Cortex of kidney (tissue), 1 donor: ENCODE measurements at regions not wholly inside any gene's neighbourhood (a gene's known extent, or its start where the extent isn't known, plus 50 kb on each side); places are given as distances from the start of the nearest gene placed in this dataset.

Source experiments
- DNase-seq: peaks from one replicate; lab custom pipeline; 2025; lab: John Stamatoyannopoulos, UW

DNA sequence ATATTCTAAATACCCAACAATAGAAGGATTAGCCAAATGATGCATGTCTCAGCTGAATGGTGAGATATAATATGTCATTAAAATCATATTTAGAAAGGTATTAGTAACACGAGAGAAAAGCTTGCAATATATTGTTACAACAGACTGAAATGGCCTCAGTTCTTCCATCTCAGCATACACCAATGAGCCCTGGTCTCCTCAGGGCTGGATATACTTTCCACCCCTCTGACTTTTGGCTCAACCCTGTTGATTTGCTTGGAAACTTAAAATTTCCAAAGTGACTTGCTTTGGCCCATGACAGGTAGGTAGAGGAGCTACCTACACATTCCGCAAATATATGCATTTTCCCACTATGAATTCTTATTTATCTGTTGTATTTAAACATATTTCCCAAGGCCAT is 908.1 kb upstream of the TMEM132C start:
- DNase-seq = no peak

DNA sequence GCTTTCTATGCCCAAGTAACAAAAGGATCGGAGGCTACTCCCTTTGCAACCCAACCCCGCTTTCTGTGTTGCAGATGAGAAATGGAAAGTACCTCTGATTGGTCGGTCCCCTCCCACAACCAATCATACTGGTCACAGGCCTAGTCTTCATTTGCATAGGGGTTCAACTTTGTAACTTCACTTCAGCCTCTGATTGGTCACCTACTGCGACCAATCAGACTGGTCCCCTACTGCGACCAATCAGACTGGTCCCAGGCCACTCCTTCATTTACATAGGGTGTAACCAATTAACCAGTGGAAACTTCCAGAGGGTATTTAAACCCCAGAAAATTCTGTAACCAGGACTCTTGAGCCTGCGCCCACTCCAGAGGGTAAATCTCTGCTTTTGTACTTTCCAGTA is 906.4 kb upstream of the TMEM132C start:
- DNase-seq = no peak

DNA sequence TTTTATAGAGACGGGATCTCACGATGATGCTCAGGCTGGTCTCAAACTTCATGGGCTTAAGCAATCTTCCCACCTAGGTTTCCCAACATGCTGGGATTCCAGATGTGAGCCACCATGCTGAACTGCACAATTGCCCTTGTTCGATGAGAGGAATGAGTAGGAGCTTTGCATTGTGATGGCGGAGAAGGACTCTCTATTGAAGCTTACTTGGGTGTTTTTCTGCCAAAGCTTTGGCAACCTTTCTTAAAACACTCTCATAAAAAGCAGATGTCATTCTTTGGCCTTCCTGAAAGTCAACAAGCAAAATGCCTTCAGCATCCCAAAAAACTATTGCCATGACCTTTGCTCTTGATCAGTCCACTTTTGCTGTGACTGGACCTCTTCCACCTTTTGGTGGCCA is 904.8 kb upstream of the TMEM132C start:
- DNase-seq = no peak

DNA sequence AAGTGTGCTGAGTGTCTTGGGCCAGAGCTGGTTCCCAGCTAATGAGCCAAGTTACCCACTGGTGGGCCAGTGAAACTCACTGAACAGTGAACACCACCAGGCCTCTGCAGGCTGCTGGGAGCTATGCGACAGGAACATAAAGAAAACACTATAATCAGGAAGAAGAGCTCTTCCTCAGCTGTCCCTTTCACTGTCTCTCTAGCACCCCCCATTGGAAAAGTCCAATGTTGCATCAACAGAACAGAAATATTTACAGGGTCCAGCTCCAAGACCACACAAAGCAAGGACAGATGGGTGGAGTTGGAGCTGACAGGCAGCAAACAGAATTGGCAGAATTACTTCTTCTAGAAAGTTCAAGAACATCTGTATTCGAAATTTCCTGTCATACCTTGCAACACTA is 903.6 kb upstream of the TMEM132C start:
- no peak for DNase-seq

DNA sequence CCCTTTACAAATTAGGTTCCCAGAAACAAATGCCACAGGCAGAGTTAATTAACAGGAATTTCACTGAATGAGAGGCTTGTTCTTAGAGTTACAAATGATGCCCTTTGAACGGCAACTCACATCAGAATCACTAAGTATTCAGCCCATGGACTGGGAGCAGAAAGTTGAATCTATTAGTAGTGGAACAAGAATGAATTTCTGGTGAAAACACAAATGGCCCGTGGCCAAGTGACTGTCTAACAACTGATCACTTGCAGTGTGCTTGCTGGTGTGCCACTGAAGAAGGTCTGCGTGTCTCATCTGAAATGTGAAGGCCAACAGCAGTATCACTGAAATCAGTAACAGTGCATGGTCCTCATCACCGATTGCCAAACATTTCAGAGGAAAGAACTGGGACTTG is 893.4 kb upstream of the TMEM132C start:
- DNase-seq = no peak

DNA sequence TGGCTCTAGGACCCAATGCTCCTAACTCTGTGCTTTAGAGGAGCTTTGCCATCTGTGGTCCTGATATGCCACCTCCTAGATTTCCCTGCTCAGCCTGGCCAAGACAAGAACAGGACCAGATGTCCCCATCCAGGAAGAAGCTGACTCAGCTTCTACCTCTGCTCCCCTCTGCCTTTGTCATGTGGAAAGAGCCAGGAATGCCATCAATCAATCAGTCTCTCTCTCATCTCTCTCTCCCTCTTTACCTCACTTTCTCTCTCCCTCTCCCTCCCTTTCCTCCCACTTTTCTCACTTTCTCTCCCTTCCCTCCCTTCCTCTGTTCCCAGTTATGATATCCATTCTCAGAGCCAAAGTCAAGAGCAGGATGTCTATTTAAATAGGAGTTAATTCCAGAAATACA is 892.5 kb upstream of the TMEM132C start:
- no peak for DNase-seq

DNA sequence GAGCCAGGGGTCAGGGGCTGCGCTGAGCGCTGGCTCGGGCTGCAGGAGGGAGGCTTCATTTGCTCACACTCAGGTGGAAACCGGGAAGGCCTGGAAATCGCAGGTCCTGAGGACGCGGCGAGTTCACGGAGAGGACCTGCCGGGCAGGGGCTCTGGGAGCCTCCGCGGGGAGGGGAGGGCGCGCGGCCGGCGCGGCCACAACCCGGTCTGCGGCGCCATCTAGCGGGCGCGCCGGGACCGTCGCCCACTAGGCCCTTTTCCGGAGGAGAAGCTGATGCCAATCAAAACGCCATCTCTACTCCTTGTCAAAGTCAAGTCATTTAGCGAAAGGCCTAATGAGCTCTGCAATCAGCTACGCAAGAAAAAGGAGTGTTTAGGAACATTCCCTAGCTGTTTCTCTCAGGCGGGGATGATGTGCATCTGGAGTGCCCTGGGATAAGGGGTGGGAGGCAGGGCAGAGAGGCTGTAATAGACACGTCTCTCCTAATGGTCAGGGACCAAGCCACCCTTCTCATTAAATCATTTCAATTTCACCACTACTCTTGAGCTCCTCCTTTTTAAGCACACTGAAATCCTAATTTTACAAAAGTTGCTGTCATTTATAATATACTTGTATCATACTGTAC is 885.8 kb upstream of the TMEM132C start:
- no peak for DNase-seq

DNA sequence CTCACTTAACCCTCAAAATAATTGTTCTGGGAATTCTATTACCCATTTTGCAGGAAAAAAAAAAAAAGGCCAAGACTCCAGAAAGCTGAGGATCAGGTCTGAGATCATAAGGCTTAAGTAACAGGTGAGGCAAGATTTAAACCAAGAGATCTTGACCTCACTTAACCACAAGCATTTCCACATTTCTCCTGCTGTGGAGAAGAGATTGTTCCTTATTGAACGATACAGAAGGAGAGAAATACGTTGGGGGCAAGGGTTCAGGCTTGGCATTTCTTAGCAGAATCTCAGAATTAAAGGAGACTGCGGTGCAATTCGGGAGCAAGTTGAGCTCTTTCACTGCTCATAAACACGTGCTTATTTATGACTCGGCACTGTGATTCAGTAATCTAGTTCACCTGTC is 885.3 kb upstream of the TMEM132C start:
- DNase-seq = no peak

DNA sequence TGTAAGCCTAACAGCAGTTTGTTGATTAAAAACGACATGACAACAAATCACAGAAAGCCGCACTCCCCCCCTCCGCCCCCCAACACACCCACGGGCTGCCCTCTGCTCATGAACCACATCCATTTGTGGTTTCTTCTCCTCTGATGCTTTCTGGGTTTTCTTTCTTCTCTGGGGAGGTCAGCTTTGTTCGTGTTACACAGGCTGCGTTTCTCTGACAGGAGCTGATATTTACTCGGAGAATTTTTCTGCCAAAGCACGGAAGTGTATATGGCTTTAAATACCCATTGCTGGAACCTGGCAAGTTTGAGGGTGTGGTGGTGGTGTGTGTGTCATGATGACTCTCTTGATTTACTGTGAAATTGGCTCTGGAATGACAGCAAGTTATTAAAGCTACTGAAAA is 883.7 kb upstream of the TMEM132C start:
- DNase-seq = no peak

DNA sequence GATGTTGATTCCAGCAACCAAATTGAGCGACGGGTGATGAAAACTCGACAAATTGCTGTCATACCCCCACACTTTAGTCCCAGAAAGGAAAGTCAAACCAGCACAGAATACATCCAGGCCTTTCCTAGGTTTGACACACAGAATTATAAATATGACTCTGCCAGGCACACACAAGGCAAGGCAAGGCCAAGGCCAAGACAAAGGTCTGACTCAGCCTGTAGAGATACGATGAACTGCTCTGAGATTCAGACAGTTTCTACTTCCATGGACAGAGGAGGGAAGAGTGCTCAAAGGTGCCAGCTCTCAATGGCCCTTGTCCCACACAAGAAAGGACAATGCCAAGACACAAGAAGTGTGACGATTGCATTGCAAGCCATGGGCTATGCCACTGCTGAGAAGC is 880.2 kb upstream of the TMEM132C start:
- no peak for DNase-seq

DNA sequence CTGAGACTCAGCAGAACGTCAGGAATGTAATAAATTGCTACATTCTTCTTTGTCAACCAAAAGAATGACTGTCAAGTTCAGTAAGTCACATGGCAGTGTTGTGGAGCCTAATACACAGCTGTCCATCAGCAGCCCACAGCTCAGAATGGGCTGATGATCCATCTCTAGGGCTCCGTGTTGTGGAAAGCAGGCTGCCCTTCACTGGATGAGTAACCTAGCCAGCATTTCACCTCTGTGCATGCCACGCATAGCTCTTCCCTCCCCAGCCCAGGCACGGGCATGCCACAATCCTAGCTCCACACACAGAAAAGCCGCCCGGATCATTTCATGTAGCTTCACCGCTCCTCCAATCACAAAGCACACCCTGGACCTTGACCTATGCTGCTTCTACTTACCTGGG is 878.0 kb upstream of the TMEM132C start:
- DNase-seq = no peak

DNA sequence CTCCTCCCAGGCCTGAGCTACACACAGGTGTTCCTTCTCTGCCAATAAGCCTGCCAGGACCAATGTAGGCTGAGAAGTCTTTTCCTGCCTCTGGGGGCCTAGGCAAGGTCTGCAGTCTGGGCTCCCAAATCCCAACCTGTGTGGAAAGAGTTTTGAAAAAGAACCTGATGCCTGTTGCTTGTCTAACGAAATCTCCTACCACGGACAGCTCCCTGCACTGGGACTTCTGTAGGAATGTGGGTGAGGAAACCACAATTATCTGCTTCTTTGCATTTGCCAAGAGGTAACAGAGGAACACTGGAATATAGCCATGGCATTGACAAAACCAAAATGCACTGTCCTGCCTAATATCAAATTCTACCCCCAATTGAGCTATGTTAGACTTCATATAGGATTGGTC is 877.0 kb upstream of the TMEM132C start:
- DNase-seq = no peak

DNA sequence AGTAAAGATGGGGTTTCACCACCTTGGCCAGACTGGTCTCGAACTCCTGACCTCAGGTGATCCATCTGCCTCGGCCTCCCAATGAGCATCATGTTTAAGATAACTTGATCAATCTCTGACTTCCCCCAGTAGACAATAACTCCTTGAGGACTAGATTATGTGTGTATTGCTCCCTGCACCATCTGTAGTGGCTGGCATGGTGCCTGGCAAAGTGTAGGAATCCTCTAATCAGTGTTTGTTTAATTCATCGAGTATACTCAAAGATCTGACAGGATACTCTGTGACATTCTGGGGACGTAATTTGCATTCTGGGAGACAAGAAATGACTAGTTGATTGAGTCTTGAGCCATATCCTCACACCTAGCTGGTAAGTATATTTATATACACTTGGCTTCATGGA is 873.5 kb upstream of the TMEM132C start:
- DNase-seq = no peak

DNA sequence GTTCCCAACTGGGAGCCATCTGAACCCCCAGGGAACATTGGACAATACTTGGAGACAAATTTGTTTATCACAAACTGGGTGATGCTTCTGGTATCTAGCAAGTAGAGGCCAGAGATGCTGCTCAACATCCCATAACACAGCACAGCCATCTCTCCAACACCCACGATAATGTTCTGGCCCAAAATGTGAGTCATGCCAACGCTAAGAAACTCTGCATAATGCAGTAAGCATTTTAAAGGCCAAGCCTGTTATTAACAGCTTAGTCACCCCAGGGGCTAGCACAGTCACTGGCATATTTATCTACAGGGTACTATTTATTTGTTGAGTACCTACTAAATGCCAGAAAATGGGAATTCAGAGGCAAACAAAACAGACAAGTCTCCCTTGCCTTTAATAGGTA is 873.1 kb upstream of the TMEM132C start:
- no peak for DNase-seq

DNA sequence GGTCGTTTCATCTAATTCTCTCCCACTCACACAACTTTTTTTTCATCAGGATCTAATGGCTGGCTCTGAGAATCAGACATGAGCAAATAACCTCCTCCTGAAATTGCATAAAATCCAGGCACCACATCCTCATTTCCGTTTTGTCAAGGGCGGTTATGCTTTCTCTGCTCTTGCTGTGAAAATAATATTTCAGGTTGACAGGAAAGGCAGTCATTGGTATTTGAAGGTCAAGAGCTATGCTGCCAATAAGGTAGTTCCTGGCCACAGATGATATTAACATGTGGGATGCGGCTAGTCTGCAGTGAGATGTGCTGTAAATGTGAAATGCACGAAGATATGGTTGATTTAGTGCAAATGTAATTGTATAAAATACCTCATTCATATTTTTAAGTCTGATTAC is 870.2 kb upstream of the TMEM132C start:
- no peak for DNase-seq

DNA sequence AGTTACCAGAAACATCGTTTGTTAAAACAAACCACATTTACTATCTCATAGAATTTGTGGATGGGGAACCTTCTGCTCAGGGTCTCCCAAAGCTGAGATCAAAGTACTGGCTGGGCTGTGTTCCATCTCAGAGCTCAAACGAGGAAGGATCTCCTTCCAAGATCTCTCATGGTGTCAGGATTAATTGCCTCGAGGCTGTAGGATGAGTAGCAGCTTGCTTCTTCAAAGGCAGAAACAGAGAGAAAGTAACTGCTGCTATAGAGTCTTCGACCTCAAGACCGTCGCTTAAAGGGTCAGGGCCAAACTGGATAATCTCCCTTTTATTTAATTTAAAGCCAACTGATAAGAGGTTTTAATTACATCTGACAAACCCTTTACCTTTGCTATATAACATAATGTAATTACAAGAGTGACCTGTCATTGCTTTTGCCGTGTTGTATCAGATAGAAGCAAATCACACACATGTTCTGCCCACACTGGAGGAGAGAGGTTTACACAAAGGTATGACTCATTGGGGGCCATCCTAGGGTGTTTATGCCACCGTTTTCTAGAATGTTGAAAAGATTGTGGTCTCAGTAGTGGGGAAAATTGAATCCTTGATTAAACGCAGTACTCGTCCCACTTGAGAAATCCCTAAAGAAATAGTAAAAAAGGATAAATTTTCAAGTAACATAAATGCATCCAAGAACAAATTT is 868.8 kb upstream of the TMEM132C start:
- no peak for DNase-seq

DNA sequence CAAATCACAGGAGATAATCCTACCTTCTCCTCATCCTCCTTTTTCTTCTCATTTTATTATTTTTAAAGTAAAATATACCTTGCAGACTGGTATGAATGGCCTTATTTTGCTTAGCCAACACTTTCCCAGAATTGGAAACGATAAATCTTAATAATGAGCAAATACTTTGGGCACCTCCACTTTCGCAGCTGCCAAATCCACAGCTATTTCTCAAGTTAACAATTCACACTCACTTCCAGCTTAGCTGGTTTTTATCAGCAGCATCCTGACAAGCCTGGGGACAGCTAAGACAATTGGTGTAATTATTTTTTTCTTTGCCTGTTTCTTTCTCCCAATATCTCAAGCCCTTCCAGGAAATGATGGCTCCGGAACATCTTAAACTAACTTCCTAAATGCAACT is 867.5 kb upstream of the TMEM132C start:
- DNase-seq = no peak

DNA sequence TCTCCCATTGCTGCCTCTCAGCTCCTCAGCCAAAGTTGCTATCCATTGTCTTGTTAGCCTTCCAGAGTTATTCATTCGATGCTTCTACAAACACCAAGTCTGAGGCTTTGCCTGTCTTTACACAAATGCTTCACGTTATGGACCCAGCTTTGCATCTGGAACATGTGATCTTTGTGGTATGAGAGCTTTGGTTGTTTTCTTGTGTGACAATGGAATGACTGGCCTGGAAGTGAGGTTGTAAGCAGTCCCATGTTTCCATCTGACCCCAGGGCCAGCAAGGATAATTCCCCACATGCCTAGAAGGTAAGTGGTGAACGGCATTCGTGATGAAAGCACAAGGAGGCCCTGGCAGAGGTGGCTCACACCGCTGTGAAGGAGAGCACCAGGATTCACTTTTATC is 866.7 kb upstream of the TMEM132C start:
- DNase-seq = no peak

DNA sequence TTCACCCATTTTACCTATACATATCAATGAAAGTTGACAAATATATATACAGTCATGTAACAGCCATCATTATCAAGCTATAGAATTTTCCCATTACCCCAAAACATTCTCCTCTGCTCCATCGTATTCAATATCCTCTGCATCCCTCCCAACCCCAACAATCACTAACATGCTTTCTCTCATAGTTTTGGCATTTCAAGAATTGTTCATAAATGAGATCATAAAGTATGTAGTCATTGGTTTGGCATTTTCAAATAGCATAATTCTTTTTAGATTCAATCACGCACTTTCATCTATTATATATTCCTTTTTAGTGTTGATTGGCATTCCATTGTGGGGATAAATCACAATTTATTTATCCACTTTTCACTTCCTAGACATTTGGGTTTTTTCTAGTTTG is 866.0 kb upstream of the TMEM132C start:
- DNase-seq = no peak

DNA sequence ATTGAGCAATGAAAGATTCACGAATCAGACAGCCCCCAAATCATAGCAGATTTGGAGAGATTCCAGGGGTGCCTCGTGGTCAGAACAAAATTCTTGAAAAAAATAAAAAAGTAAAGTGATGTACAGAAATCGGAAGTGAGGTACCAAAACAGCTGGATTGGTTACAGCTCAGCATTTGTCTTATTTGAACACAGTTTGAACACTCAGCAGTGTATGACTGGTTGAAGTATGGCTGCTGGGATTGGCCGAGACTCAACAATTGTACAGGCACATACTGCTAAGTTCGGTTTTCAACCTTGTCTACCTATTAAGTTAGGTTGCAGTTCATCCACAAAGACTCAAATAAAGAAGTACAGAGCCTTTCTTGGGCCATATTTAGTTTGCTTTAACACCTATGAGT is 865.4 kb upstream of the TMEM132C start:
- DNase-seq = no peak

DNA sequence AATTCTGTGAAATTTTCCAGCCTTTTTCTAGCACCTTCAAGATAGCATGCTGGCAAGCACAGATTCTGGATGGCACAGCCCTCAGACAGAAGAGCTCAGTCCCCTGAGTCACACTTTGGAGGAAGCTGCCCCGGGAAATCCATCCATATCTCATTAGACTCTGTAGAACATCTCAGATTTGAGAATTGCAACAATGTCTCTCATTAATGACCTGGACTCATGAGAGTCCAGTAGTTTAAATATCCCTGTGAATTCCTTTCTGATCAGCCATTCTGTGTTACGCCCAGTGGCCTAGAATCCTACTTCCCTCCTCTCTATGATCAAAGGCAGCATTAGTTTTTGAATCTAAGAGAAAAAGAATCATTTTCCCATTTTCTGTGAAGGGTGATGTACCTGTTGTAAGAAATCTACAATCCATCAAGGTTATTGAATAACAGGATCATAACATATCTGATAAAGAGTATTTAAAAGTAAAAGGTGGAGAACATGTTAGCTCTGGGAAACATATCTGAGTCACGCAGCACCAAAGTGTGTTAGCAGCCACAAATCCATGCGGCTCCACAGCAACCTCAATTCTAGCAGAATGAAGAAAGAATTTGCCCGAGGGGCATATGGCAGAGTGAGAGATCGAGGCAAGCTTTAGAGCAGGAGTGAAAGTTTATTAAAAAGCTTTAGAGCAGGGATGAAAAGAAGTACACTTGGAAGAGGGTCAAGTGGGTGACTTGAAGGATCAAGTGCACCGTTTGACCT is 855.6 kb upstream of the TMEM132C start:
- DNase-seq = no peak

DNA sequence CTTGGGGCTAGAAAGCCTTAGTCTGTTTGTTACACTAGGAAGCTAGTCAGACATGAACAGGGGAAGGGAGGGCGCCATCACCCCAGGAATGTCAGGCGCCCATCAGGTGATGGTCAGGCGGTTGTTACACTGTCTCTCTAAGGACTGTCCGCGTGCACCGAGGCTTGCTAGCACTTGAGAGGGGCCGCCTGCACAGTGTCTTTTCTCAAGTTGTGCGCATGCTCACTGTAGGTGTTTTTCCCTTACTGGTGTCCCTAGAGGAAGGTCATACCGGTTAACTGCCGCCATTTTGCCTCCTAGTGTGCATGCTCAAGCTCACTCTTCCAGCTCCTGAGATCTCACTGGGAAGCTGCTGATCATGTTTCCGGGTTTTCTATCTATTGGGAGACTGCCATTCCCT is 855.0 kb upstream of the TMEM132C start:
- DNase-seq = no peak

DNA sequence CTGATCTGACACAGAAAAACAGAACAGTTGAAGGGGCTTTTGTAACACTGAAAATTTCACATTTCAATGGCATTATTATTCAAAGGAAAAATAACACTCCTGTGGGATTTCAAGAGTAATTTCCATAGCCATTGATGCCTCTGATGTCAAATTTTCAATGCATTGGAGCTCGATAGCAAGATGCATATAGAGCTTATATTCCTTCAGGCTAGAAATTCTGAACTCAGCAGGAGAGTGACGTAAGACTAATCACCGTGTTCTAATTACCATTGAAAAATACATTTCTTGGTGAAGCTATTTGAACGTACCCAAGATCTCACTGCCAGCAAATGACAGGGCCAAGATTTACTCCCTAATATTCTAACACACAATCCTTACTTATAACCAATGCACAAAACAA is 854.1 kb upstream of the TMEM132C start:
- no peak for DNase-seq

DNA sequence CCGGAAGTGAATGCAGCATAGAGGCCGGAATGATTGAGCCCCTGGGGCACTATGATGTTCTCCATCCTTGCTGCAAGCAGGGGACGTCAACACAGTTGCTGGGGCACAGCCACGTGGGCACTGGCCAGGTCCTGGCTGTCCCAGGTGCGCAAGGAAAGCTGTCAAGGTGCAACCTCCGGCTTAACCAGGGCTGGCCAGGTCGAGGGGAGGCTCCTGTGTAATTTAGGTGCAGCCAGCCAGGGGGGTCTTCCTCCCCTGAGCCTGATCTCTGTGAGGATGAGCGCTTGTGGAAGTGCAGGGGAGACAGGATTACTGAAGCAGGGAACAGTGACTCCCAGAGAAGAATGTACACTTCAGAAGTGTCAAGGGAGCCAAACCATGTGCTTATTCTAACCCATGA is 852.8 kb upstream of the TMEM132C start:
- no peak for DNase-seq
